GM21576 (cell line): ENCODE measurements at regions not wholly inside any gene's neighbourhood (a gene's known extent, or its start where the extent isn't known, plus 50 kb on each side); places are given as distances from the start of the nearest gene placed in this dataset.

Experiments
- ATAC-seq: cut with Tn5 transposase; IDR thresholded peaks from one replicate; pipeline ENCODE4 v1.9.1; 2021; ENCODE audit warnings: mild to moderate bottlenecking, moderate library complexity; ENCODE audit not compliant: unreplicated experiment

DNA sequence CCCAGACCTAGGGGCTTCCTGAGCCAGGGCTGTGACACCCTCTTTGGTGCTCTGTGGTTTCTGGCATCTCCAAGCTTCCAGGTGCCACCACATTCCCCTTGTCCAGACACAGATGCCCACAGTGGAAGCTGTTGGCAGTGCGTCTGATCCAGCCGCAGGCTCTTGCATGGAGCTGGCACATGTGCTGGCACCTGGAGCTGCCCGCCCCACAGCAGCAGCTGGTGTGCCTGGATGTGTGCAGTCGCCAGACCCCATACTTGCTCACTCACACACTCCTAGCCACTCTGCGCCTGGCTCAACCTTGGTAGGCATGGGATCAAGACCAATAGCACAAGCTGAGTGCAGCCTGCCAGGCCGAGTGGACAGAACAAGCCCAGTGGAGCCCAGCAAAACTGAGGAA lies 106.5 kb downstream of the LYZL1 start:
- no peak for ATAC-seq

DNA sequence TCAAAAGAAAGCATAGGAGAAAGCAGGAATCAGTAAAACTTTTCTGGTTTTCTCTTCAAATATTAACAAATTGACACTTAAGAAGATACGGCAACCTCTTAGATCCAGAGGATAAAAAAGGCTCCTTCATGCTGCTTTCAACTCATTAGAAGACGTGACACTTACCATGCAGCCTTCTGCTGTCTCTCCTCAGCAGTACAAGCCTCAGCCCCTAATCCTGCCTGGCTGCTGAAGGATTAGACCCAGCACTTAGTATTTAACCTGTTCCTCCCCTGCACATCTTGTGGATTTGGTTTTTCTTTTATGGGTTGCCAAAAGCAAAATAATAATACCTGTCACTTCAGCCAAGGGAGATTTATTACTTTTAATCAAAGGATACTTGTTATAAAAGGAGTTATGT lies 108.4 kb downstream of the LYZL1 start:
- no peak for ATAC-seq

DNA sequence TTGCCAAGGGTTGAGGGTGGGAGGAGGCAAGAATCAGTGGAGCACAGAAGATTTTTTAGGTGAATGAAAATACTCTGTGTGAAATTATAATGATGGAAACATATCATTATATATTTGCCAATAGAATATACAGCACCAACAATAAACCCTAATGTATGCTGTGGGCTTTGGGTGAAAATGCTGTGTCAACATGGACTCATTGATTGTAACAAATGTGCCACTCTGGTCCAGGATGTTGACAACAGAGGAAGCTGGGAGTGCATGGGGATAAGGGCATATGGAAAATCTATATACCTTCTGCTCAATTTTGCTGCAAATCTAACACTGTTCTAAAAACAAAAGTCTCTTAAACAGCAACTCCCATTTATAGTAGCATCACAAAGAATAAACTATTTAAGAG lies 114.3 kb downstream of the LYZL1 start:
- ATAC-seq: no peak

DNA sequence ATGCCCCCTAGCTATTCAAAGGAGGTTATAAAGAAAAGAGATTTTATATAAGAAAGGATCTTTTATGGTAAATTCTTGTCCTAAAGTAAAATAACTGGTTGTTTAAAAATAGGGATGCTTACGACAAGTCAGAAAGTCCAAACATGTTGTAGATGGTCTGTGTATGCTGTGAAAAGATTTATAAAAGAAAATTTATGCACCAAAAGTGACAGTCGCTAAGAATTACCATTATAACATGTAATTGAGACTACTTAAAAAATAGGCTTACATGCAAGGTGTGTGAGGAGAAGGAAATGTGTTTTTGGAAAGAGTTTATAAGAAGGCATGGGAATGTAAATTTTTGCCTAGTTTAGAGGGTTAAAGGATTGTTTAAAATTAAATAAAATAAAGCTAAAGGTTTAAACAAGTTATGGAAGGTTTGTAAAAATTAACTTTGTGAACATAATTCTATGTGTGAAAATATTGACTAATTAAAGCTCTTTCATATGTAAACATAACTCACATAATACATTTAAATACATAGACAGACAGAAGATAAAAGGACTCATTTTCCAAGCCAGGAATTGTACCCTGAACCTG lies 118.5 kb downstream of the LYZL1 start:
- no peak for ATAC-seq
